NCI-H345 treated with DMSO at 0.1 percent for 48 hours (cell line): ENCODE measurements at regions not wholly inside any gene's neighbourhood (a gene's known extent, or its start where the extent isn't known, plus 50 kb on each side); places are given as distances from the start of the nearest gene placed in this dataset.

Source experiments
- DNase-seq: peaks from one replicate; lab custom pipeline; 2025; ENCODE audit not compliant: unreplicated experiment; lab: John Stamatoyannopoulos, UW

DNA sequence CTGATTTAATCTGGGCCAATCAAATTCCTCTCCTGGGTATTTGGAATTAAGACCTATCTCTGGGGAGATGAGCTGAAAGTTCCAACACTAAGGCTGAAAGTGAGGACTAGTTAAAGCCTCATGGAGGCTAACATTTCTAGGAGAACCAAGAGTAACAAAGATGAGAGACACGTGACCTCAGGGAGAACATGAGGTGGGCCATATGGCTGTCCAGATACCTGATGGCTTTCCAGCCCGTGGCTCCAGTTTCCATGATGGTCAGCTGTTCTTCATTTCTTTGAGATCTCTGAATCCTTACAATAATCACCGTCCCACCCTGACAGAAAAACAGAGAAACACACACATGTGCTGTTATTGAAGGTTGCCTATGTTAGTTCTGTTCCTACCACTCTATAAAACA, 66.1 kb downstream of the LEPR start:
- no peak for DNase-seq

DNA sequence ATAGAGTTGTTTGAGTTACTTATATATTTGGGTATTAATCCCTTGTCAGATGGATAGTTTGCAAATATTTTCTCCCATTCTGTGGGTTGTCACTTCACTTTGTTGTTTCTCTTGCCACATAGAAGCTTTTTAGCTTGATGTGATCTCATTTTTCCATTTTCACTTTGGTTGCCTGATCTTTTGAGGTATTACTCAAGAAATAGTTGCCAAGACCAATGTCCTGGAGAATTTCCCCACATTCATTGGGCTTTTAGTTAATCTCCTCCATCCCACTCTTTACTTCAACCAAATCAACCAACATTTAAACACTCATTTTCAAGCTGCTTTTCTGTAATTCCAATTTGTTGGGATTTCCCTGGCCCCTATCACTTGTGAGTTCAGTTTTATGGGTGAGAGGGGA, 69.0 kb downstream of the LEPR start:
- DNase-seq, result no peak

DNA sequence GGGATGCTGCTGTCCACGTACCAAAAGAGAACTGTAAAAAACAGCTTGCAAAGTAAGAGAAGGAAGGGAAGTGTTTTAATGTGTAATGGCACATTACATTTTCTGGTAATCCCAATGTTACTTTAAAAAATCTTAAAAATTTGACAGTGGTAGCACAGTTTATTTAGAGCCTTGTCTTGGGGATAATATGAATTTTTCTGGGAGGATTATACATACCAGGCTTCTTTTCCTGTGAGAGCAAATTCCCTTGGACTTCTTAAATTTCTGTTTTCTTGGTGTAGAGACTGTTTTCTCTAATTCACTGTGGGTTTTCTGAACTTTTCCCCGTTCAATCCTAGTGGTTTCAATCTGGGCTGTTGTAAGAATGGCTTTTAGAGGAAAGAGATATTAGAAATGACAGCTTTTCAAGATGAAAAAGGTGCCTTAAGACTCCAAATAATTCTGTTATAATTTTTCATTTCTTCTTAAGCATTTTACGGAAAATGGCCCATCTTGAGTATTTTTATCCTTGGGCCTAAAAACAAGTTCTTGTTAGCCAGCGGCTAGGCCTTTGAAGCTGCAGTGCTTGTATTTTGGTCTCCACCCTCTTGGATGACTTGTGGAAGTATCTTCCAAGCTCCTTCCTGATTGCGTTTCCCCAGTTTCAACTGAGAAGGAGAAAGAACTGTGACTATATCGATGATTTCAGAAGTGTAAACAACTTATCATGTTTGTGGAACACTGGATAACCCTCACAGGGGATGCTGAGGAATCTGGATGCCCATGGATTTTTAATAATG, 70.0 kb downstream of the LEPR start:
- no peak for DNase-seq

DNA sequence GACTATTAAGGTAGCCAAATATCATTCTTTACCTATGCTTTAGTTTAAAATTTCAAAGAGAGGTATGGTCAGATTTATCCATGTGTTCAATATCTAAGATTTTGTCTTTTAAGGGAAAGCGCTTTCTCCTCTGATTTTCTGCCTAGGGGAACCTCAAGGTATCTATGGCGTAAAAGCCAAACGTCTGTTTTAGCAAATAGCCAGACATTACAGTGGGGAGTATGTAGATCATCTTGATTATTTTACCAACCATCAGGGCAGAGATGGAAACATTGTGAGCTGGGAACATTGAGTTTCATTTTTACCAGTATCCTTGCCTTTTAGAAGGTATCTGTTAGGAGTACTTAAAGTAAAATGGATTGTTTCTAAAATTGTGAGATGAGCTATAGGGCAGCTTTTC, 71.0 kb downstream of the LEPR start:
- DNase-seq, result no peak

- DNase-seq, result no peak
These were observed 73.3 kb downstream of the LEPR start for GRCh38 chr1:65493802-65494201.

DNA sequence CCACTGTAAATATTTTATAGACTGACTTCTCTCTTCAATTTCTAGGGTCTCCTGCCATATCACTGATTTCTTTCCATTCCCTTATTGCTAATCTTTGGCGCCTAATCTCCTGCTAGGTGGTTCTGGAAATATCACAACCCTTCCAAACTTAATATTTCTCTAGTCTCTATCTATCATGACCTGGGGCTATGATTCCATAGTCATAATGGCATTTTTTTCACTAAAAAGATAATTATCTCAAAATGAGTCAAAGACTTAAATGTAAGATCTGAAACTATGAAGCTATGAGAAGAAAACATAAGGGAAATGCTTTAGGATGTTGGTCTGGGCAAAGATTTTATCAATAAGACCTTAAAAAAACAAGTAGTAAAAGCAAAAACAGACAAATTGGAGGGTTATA, 74.2 kb downstream of the LEPR start:
- DNase-seq, result no peak

- no peak for DNase-seq
These were observed 74.7 kb downstream of the LEPR start for GRCh38 chr1:65495137-65495536.

GRCh38 chr1:65497256-65497830, 76.9 kb downstream of the LEPR start:
- no peak for DNase-seq

DNA sequence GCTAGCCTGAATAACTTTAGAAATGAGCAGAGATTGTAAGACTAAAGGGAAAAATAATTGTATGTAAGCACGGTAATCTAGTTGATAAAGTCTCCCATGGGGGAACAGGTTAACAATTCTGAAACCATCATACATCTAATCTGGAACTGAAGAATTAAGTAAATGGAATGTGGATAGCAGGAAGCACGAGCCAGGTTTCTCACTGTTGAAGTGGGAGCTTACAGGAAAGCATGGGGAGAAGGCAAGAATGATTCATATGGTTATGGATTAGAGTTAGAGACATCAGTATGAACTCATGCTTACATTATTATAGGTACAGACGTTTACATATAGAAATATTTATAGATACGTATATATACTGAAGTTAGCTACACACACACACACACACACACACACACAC, 83.0 kb downstream of the LEPR start:
- DNase-seq, result no peak

- DNase-seq, result no peak
These were observed 83.8 kb downstream of the LEPR start for GRCh38 chr1:65504263-65504662.

DNA sequence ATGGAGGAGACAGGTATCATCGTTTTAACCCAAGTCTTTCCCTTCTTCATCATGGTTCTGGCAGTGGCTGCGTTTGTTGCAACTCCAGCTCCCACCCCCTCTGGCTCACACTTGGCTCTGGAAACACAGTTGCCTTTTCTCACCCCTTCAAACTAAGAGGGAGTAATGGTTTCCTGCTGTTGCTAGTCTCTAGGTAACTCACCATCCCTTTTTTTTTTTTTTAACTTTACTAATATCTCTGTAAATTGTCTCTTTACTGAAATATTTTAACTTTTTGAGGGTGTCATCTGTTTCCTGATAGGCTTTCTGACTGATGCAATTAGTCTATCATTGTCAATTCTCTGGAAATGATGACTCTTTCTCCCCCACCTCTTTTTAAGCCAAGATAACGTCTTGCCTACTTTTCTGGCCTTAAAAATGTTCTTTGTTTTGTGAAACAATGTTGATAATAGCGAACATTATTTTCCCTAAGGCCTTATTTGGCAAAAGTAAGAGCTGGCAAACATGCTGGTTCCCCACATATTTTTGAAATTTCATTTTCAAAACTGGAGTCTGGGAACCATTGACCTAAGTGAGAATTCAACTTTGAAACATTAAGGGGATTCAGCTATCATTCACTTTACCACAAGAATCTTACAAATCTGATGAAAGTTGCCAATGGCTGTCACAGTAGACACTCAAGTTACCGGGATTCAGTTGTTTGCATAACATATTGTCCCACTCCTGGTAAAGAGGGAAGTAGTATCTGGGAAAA, 85.3 kb downstream of the LEPR start:
- DNase-seq, result no peak

GRCh38 chr1:65508051-65508450, 87.6 kb downstream of the LEPR start:
- DNase-seq, result no peak

DNA sequence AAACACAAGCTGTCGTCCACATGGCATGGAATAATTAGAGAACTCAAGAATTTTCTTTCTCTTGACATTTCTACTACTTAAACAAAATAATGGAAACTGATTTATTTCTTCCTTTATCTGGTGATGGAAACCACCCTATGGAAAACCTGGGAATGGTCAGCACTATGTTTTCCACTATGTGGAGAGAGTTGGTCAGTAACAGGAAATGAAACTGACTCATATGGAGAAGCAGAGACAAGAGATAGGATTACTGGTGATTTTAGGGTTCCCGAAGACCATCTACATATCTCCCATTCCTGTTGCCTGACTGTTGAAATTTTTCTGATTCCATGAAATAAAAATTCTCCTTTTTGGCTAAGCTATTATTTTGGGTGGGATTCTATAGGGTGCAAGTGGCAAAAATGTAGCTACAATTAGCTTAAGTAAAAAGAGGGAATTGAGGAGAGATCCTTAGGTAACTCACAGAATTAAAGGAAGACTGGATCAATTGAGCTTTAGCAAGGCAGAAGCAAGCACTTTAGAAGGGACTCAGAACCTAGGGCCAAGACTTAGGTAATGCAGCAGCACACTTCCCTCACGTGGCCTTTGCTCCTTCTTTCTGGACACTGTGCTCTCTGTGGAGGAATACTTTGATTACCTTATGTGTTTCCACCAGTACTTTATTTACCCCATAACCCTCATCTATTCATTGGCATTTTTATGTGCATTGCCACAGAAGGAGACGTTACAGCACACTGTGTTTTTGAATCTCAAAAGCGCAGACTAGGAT, 89.6 kb downstream of the LEPR start:
- DNase-seq, result no peak

- no peak for DNase-seq
These were observed 90.5 kb downstream of the LEPR start for GRCh38 chr1:65510961-65511360.

GRCh38 chr1:65512383-65512782, 91.9 kb downstream of the LEPR start:
- no peak for DNase-seq

DNA sequence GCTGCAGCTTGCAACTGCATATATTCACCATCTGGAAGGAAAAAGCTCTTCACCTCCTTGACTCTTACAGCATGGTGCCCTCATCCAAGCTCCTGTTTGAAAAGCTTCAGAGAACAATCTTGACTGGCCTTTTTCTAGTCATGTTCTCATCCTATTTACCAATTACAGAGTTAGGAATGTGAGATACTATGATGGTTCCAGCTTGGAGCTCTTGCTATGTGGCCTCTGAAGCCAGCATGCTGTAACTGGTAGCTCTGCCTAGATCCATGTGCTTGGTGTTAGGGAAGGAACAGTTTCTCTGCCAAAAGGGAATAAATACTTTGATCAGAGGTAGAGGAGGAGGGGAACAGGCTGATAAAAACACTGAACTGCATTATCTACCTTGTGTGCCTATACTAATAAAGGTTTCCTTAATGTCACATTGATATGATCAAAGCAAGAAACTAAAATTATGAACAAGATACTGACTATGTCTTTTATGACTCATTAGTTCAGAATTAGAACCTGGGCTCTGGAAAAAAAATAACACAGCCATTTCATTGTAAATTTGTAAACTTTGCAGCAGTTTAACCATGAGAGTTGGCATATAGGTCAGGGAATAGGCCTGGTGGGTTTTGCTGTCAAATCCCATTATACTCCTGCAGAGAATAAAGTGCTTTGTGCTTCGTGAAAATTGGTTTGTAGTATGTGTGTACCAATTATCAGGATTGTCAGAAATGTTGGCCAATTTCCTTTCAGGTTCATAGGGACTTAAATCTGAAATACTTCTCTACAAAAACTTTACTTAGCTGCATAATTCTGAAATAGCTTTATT, 92.7 kb downstream of the LEPR start:
- DNase-seq, result no peak

DNA sequence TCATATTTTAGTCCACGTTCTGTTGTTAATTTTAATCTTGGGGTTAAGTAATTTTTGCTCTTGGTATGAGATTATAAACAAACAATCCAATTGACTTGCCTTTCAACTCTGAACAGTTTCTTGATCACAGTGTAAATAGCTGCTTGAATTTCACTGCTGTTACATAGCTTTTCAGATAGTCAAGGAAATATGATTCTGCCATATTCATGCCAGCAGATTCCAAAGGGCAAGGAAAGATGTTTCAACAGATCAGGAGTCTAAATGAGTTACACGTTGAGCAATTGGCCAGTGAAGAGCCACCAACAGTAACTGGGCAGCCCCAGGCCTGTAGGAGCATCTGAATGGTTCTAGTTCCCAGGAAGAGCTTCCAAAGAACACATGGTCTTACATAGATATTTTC, 93.6 kb downstream of the LEPR start:
- DNase-seq, result no peak

DNA sequence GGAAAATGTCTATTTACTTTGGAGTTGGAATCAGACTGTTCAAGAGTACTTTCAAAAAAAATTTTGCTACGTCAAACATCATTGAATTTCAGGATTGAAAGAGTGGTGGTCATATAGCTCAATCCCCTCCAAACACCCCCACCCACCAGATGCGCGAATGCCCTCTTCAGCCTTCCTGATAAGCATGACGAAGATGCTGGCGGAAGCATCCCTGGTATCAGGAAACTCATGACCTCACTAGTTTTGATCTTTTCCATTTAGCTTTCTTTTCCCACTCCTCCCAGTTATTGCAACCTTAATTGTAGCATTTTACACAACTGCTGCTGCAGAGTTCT, 104.4 kb downstream of the LEPR start:
- DNase-seq, result no peak

DNA sequence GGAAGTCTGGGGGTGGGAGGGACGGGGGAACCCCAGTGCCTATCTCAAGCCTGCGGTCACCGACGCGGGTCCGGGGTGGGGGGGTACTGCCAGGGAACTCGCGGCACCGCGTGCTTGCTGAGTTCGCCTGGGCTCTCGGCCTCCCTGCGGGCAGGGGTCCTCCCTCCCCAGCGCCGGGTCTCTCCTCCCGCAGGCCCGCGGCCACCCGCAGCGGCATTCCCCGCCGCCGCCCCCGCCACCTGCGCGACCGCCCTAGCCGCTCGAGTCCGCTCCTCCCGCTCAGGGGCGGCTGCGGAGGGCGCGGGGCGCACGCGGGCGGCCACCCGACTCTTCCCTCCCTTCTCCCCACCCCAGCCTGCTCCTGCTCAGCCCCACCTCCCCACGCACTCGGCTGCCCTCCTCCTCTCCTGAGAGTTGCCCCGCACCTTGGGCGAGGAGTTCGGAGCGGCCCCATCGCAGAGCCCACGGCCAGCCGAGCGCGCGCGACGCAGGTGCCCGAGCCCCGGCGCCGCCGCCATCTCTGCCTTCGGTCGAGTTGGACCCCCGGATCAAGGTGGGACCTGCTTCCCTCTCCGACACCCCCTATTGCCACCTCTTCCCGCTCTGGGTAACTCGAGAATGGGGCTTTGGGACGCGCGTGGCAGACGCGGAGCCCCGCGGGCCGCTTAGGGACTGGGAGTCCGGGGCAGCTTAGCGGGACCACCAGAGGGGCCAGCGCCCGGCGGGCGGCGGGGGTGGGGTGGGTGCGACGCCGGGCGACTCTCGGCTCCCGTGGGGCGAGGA, 105.0 kb downstream of the LEPR start:
- no peak for DNase-seq

GRCh38 chr1:65526049-65526556, 105.6 kb downstream of the LEPR start:
- no peak for DNase-seq
